SK-N-SH (cell line): ENCODE measurements at regions not wholly inside any gene's neighbourhood (a gene's known extent, or its start where the extent isn't known, plus 50 kb on each side); places are given as distances from the start of the nearest gene placed in this dataset.

Experiments used
- CTCF ChIA-PET: fragments of 300-600, 350-600 bp; formaldehyde crosslinking; extraction: SDS; loops from one replicate; lab custom pipeline; 2021; lab: Yijun Ruan, JAX
- POLR2A ChIA-PET: fragments of 350-600 bp; sonication (Branson Sonifier 250); formaldehyde crosslinking; extraction: SDS; loops from one replicate; lab custom pipeline; 2020; ENCODE audit warnings: antibody characterized with exemption, inconsistent platforms; lab: Yijun Ruan, JAX
- DNase-seq: peaks from one replicate; pipeline ENCODE4 v3.0.0; 2012
- H2AFZ ChIP-seq: fragments of 200-600 bp; sonication (generic); 2 replicates; pipeline ENCODE4 v1.8.1; 2016; ENCODE audit warnings: antibody characterized with exemption, mild to moderate bottlenecking, low read depth
- H3F3A ChIP-seq: fragments of 200-600 bp; sonication (generic); replicated peaks from 2 replicates; pipeline ENCODE3; 2016; ENCODE audit warnings: antibody characterized with exemption, mild to moderate bottlenecking; ENCODE audit not compliant: insufficient read depth
- H3K27ac ChIP-seq, 2 experiments: fragments of 200-500 bp in 1 of 2; fragments of 200-600 bp in 1 of 2; sonication (Bioruptor generic) in 1 of 2; sonication (generic), shearing (Covaris generic) in 1 of 2; 2 replicates each; pipeline versions ENCODE4 v1.5.1 to v1.6.1; 2014 to 2016; ENCODE audit warnings: low read depth in 2 of 2, inconsistent platforms in 1 of 2, low read length in 1 of 2, mild to moderate bottlenecking in 1 of 2, mixed read lengths in 1 of 2
- H3K27me3 ChIP-seq: fragments of 200-600 bp; sonication (generic), shearing (Covaris generic); 2 replicates; pipeline ENCODE4 v1.6.1; 2016; ENCODE audit warnings: mixed run types; ENCODE audit not compliant: insufficient read depth
- H3K36me3 ChIP-seq, 2 experiments: fragments of 200-500 bp in 1 of 2; fragments of 200-600 bp in 1 of 2; sonication (Bioruptor generic) in 1 of 2; sonication (generic) in 1 of 2; replicated peaks in 1 of 2; 2 replicates each; pipeline versions ENCODE3 to v1.5.1; 2014 to 2016; ENCODE audit warnings: low read length in 1 of 2, mild to moderate bottlenecking in 1 of 2; ENCODE audit not compliant: insufficient read depth in 2 of 2, control insufficient read depth in 1 of 2
- H3K4me1 ChIP-seq, 2 experiments: fragments of 200-500 bp in 1 of 2; fragments of 200-600 bp in 1 of 2; sonication (Bioruptor generic) in 1 of 2; sonication (generic), shearing (Covaris generic) in 1 of 2; 2 replicates each; pipeline versions ENCODE4 v1.5.1 to v1.6.1; 2014 to 2016; ENCODE audit warnings: low read depth in 1 of 2, low read length in 1 of 2, mixed run types in 1 of 2; ENCODE audit not compliant: insufficient read depth in 2 of 2, control insufficient read depth in 1 of 2
- H3K4me2 ChIP-seq: fragments of 200-600 bp; sonication (generic), shearing (Covaris generic); 2 replicates; pipeline ENCODE4 v1.6.1; 2017; ENCODE audit warnings: mixed run types
- H3K4me3 ChIP-seq, 2 experiments: fragments of 200-500 bp in 1 of 2; fragments of 200-600 bp in 1 of 2; sonication (Bioruptor generic) in 1 of 2; sonication (generic), shearing (Covaris generic) in 1 of 2; 2 replicates each; pipeline versions ENCODE4 v1.5.1 to v1.8.1; 2014 to 2016; ENCODE audit warnings: low read depth in 2 of 2, inconsistent platforms in 1 of 2, low read length in 1 of 2, mild to moderate bottlenecking in 1 of 2, mixed read lengths in 1 of 2, moderate library complexity in 1 of 2
- H3K79me2 ChIP-seq: fragments of 200-600 bp; sonication (generic); 2 replicates; pipeline ENCODE4 v1.8.1; 2017; ENCODE audit warnings: mild to moderate bottlenecking; ENCODE audit not compliant: insufficient read depth
- H3K9ac ChIP-seq: fragments of 200-600 bp; sonication (generic); 2 replicates; pipeline ENCODE4 v1.6.1; 2017; ENCODE audit warnings: mixed run types
- H3K9me2 ChIP-seq: fragments of 200-600 bp; sonication (generic); 2 replicates; pipeline ENCODE4 v1.6.1; 2017; ENCODE audit warnings: mixed run types
- H3K9me3 ChIP-seq: fragments of 200-600 bp; sonication (generic); 2 replicates; pipeline ENCODE4 v1.6.1; 2017; ENCODE audit warnings: mixed run types, mild to moderate bottlenecking, moderate library complexity
- H4K20me1 ChIP-seq: fragments of 200-600 bp; sonication (generic); 2 replicates; pipeline ENCODE4 v1.6.1; 2017; ENCODE audit warnings: mild to moderate bottlenecking, mixed run types; ENCODE audit not compliant: insufficient read depth
- CHD2 ChIP-seq: fragments of 150-350 bp; IDR thresholded peaks from 2 replicates; pipeline ENCODE4 v1.6.1; 2018; ENCODE audit warnings: low read length; ENCODE audit not compliant: partially characterized antibody
- FOSL2 ChIP-seq: IDR thresholded peaks from 2 replicates; pipeline ENCODE4 v1.4.0; 2012; ENCODE audit warnings: low read depth, mild to moderate bottlenecking, moderate library complexity, borderline replicate concordance
- FOXM1 ChIP-seq: IDR thresholded peaks from 2 replicates; pipeline ENCODE4 v1.4.0; 2012; ENCODE audit warnings: low read depth, mild to moderate bottlenecking
- GATA2 ChIP-seq: sonication (generic); formaldehyde crosslinking; IDR thresholded peaks from 2 replicates; pipeline ENCODE4 v1.5.0; 2020; ENCODE audit warnings: mild to moderate bottlenecking, missing genetic modification reagents
- MEF2A ChIP-seq: IDR thresholded peaks from 2 replicates; pipeline ENCODE4 v1.4.0; 2012; ENCODE audit warnings: low read depth, borderline replicate concordance
- MXI1 ChIP-seq: IDR thresholded peaks from 2 replicates; pipeline ENCODE4 v1.6.1; 2012; ENCODE audit warnings: mild to moderate bottlenecking, low read depth, low read length, improper control_type of control experiment
- NFIC ChIP-seq: IDR thresholded peaks from 2 replicates; pipeline ENCODE4 v1.4.0; 2012; ENCODE audit warnings: borderline replicate concordance
- RAD21 ChIP-seq: IDR thresholded peaks from 2 replicates; pipeline ENCODE4 v1.6.1; 2012; ENCODE audit warnings: mild to moderate bottlenecking, low read length
- RCOR1 ChIP-seq: fragments of 150-350 bp; IDR thresholded peaks from 2 replicates; pipeline ENCODE4 v1.6.1; 2017; ENCODE audit warnings: antibody characterized with exemption, low read length
- RFX5 ChIP-seq: IDR thresholded peaks from 2 replicates; pipeline ENCODE4 v1.6.1; 2012; ENCODE audit warnings: mild to moderate bottlenecking, improper control_type of control experiment, low read length
- RXRA ChIP-seq: IDR thresholded peaks from 2 replicates; pipeline ENCODE4 v1.4.0; 2012; ENCODE audit warnings: low read depth, mild to moderate bottlenecking, borderline replicate concordance
- TCF12 ChIP-seq: IDR thresholded peaks from 2 replicates; pipeline ENCODE4 v1.4.0; 2012
- TEAD4 ChIP-seq: IDR thresholded peaks from 2 replicates; pipeline ENCODE4 v1.4.0; 2012; ENCODE audit warnings: mild to moderate bottlenecking, borderline replicate concordance; ENCODE audit not compliant: insufficient read depth
- YY1 ChIP-seq: IDR thresholded peaks from 2 replicates; pipeline ENCODE4 v1.4.0; 2012; ENCODE audit warnings: low read depth, mild to moderate bottlenecking
- WGBS: methylation state at CpG from one replicate; pipeline ENCODE4 v1.1.6; 2017; ENCODE audit warnings: low lambda C conversion rate; 5-methylcytosine and 5-hydroxymethylcytosine counted together
- TF ChIP-seq, protein P1 (sequence below): fragments of 150-350 bp; IDR thresholded peaks from 2 replicates; pipeline ENCODE4 v1.6.1; 2017; ENCODE audit warnings: antibody characterized with exemption, low read length, low read depth, borderline replicate concordance
- TF ChIP-seq, protein P2 (sequence below): IDR thresholded peaks from 2 replicates; pipeline ENCODE4 v1.4.0; 2012; ENCODE audit warnings: low read depth, borderline replicate concordance
- TF ChIP-seq, protein P3 (sequence below): IDR thresholded peaks from 2 replicates; pipeline ENCODE4; 2012
- TF ChIP-seq, protein P4 (sequence below): IDR thresholded peaks from 2 replicates; pipeline ENCODE4 v1.4.0; 2012; ENCODE audit warnings: low read depth
- TF ChIP-seq, protein P5 (sequence below): fragments of 200-600 bp; sonication (generic); IDR thresholded peaks from 2 replicates; pipeline ENCODE4 v1.6.1; 2017; ENCODE audit warnings: antibody characterized with exemption, mild to moderate bottlenecking, moderate library complexity

DNA sequence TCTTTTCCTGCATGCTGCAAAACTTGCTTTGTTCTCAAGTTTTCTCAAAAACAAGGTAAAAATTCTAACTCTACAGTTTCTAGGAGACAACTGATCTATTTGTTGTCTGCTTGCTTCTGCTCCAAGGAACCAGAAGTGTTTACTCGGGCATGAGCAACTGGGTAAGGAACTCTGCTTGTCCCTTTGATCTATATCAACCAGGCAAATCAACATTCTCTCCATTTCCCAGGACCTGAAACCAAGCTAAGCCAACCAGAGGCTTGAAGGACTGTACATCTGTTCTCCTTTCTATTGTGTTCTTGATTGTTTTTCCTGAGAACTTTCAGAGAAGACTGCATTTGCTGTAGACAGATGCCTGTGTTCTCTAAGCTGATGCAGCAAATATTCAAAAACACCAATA lies 335.0 kb upstream of the KCNH7 start (continued):
- no peak for TF ChIP-seq MXI1

DNA sequence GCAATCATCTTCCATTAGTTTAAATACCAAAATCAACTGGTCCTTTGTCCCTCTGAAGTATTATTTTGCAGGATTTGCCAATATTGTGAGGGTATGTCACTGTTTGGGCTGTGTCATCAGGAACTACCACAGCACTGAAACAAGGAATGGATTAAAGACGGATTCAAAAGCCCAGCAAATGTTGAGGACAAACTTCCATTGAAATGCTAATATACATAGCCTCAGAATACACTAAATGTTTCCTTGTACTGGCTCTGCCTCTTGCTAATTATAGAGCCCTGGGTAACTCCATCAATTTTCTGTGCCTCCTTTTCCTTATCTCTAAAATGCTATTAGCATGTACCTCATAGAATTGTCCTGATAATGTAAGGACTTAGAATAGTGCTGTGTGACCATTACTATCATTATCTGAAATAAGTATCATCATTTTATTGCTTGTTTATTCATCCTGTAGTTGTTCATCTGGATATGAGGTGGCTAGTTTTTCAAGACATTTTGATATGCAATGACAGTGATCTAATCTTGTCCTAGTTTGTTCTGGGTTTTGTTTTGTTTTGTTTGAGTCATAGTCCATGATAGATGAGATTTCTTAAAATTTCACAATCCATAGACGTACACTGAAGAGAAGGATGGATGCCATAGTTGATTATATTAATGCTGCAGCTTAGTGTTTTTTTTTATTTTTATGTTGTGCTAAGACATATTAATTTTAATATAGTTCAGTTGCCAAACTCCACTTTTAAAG lies 333.4 kb upstream of the KCNH7 start:
- TF ChIP-seq, protein P1, sequence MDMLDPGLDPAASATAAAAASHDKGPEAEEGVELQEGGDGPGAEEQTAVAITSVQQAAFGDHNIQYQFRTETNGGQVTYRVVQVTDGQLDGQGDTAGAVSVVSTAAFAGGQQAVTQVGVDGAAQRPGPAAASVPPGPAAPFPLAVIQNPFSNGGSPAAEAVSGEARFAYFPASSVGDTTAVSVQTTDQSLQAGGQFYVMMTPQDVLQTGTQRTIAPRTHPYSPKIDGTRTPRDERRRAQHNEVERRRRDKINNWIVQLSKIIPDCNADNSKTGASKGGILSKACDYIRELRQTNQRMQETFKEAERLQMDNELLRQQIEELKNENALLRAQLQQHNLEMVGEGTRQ, result no peak
- TF ChIP-seq, protein P2, sequence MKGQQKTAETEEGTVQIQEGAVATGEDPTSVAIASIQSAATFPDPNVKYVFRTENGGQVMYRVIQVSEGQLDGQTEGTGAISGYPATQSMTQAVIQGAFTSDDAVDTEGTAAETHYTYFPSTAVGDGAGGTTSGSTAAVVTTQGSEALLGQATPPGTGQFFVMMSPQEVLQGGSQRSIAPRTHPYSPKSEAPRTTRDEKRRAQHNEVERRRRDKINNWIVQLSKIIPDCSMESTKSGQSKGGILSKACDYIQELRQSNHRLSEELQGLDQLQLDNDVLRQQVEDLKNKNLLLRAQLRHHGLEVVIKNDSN, result no peak
- DNase-seq, result no peak

DNA sequence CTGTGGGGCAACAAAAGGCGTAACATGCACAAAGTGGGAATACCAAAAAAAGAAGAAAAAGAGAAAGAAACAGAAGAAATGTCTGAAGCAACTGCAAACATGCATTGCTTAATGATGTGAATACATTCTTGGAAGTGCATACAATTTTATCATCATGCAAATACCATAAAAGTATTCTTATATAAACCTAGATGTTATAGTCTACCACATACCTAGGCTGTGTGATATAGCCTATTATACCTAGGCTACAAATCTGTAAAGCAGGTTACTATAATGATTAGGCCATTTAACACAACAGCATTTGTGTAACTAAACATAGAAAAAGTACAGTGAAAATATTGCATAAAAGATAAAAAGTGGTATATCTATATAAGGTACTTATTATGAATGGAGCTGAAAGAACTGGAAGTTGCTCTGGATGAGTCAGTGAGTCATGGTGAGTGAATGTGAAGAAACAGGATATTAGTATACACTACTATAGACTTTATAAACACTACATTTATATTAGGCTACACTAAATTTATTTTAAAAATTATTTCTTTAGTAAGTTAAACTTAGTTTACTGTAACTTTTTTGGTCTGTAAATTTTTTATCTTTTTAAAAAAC lies 319.4 kb upstream of the KCNH7 start:
- 68% methylated on average over 1 of the region's 1 CpG for WGBS
- Histone ChIP-seq H3K9me3 (no peaks in the 10 kb centered on the region), H3K9me2 (no peaks in the 10 kb centered on the region), H3K4me2 (no peak overlapping the region), H3F3A (peaks cover 9% of the 10 kb centered on the region), H3K36me3 (no peaks in the 10 kb centered on the region), H3K27me3 (no peaks in the 10 kb centered on the region), H3K4me1 (peaks cover 0 to 3% of the 10 kb centered on the region in 2 experiments; a peak in 1 of 4 replicates), H3K4me3 (no peak overlapping the region), H3K27ac (no peak overlapping the region), H3K79me2 (no peaks in the 10 kb centered on the region), H3K9ac (no peak overlapping the region), H4K20me1 (no peaks in the 10 kb centered on the region), H2AFZ (no peak overlapping the region)
- no peak for DNase-seq
- ChIA-PET CTCF (interaction anchor here (0.6 to 2.6 kb wide), 6 partner anchors 11 to 1439 kb away, joined by 3 to 10 read pairs (median 3); no protein-coding TSS in a partner anchor), POLR2A (no interaction called here)
- no peak for TF ChIP-seq RFX5
- TF ChIP-seq, protein P1, result no peak
- TF ChIP-seq RCOR1, result no peak
- TF ChIP-seq, protein P3, sequence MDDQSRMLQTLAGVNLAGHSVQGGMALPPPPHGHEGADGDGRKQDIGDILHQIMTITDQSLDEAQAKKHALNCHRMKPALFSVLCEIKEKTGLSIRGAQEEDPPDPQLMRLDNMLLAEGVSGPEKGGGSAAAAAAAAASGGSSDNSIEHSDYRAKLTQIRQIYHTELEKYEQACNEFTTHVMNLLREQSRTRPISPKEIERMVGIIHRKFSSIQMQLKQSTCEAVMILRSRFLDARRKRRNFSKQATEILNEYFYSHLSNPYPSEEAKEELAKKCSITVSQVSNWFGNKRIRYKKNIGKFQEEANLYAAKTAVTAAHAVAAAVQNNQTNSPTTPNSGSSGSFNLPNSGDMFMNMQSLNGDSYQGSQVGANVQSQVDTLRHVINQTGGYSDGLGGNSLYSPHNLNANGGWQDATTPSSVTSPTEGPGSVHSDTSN, result no peak
- TF ChIP-seq YY1, result no peak
- no peak for TF ChIP-seq TEAD4
- TF ChIP-seq, protein P4, sequence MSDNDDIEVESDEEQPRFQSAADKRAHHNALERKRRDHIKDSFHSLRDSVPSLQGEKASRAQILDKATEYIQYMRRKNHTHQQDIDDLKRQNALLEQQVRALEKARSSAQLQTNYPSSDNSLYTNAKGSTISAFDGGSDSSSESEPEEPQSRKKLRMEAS, result no peak
- no peak for TF ChIP-seq TCF12
- TF ChIP-seq MEF2A, result no peak
- TF ChIP-seq FOXM1, result no peak
- no peak for TF ChIP-seq FOSL2
- no peak for TF ChIP-seq RXRA
- no peak for TF ChIP-seq CHD2
- no peak for TF ChIP-seq NFIC
- TF ChIP-seq RAD21, result no peak
- no peak for TF ChIP-seq GATA2 (CRISPR knock-in tag)
- TF ChIP-seq, protein P5, sequence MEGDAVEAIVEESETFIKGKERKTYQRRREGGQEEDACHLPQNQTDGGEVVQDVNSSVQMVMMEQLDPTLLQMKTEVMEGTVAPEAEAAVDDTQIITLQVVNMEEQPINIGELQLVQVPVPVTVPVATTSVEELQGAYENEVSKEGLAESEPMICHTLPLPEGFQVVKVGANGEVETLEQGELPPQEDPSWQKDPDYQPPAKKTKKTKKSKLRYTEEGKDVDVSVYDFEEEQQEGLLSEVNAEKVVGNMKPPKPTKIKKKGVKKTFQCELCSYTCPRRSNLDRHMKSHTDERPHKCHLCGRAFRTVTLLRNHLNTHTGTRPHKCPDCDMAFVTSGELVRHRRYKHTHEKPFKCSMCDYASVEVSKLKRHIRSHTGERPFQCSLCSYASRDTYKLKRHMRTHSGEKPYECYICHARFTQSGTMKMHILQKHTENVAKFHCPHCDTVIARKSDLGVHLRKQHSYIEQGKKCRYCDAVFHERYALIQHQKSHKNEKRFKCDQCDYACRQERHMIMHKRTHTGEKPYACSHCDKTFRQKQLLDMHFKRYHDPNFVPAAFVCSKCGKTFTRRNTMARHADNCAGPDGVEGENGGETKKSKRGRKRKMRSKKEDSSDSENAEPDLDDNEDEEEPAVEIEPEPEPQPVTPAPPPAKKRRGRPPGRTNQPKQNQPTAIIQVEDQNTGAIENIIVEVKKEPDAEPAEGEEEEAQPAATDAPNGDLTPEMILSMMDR, result no peak

More for the DNA sequence above, 333.4 kb upstream of the KCNH7 start:
- no peak overlapping the region for H3K27ac ChIP-seq
- no peak overlapping the region for H3K4me2 ChIP-seq
- no peaks in the 10 kb centered on the region for H3K36me3 ChIP-seq
- POLR2A ChIA-PET, result no interaction called here
- no peaks in the 10 kb centered on the region for H3K9me3 ChIP-seq
- no peaks in the 10 kb centered on the region for H3F3A ChIP-seq
- H3K79me2 ChIP-seq, result no peaks in the 10 kb centered on the region
- H4K20me1 ChIP-seq, result no peaks in the 10 kb centered on the region
- H3K9ac ChIP-seq, result no peak overlapping the region
- H2AFZ ChIP-seq, result no peak overlapping the region
- no peaks in the 10 kb centered on the region for H3K9me2 ChIP-seq
- H3K27me3 ChIP-seq, result no peaks in the 10 kb centered on the region
- H3K4me3 ChIP-seq, result no peak overlapping the region
- WGBS, result 41% methylated on average over 2 of the region's 2 CpGs
- CTCF ChIA-PET, result interaction anchor here (3.0 to 7.4 kb wide), 2 partner anchors 9 to 1365 kb away, joined by 20 to 80 read pairs; no protein-coding TSS in a partner anchor
- peaks cover 0 to 3% of the 10 kb centered on the region in 2 experiments; a peak in 2 of 4 replicates for H3K4me1 ChIP-seq
